Thyroid gland (tissue), 4 donors: ENCODE measurements at regions not wholly inside any gene's neighbourhood (a gene's known extent, or its start where the extent isn't known, plus 50 kb on each side); places are given as distances from the start of the nearest gene placed in this dataset.

Experiments used
- POLR2A ChIP-seq, 2 donors: fragments of 450-650 bp; IDR thresholded peaks; one replicate each; pipeline ENCODE4 v1.6.1; 2017; ENCODE audit warnings: antibody characterized with exemption in 2 of 2, mild to moderate bottlenecking in 2 of 2, moderate library complexity in 1 of 2
- TF ChIP-seq, protein P1 (sequence below), 6 experiments: fragments of 200-600 bp in 3 of 6; fragments of 450-650 bp in 3 of 6; sonication (generic) in 3 of 6; IDR thresholded peaks; one replicate each; pipeline ENCODE4 v1.5.1; 2016 to 2019; ENCODE audit warnings: antibody characterized with exemption in 6 of 6, mild to moderate bottlenecking in 2 of 6, inconsistent platforms in 1 of 6, moderate library complexity in 1 of 6

DNA sequence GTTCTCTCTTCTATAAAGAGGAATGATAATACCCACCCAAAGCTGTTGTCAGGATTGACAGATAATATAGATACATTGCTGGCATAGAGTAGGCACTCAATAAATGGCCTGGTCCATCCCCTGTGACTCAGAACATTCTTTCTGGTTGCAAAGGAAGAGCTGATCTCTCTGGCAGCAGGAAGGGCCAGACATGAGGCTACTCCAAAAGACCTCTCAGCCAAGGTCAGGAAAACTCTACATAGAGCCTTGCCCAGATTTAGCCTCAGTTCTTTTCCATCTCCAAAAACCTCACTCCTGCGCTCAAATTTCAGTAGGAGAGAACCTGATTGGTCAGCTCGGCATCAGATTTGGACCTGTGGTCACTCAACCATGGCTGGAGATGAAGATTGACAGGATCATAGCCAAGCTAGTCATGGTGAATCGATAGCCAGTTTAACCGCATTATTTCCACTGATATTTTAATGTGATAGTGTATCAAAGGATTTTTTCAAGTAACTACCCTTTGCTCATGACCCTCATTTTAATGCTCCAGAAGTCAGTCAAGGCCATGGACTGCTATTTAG lies 319.6 kb downstream of the DRD1 start:
- TF ChIP-seq, protein P1, sequence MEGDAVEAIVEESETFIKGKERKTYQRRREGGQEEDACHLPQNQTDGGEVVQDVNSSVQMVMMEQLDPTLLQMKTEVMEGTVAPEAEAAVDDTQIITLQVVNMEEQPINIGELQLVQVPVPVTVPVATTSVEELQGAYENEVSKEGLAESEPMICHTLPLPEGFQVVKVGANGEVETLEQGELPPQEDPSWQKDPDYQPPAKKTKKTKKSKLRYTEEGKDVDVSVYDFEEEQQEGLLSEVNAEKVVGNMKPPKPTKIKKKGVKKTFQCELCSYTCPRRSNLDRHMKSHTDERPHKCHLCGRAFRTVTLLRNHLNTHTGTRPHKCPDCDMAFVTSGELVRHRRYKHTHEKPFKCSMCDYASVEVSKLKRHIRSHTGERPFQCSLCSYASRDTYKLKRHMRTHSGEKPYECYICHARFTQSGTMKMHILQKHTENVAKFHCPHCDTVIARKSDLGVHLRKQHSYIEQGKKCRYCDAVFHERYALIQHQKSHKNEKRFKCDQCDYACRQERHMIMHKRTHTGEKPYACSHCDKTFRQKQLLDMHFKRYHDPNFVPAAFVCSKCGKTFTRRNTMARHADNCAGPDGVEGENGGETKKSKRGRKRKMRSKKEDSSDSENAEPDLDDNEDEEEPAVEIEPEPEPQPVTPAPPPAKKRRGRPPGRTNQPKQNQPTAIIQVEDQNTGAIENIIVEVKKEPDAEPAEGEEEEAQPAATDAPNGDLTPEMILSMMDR (IDR thresholded peaks at IDR 0.05) = no peak
- no peak for TF ChIP-seq POLR2A (IDR thresholded peaks at IDR 0.05)
